ENCODE measurements at regions not wholly inside any gene's neighbourhood (a gene's known extent, or its start where the extent isn't known, plus 50 kb on each side); places are given as distances from the start of the nearest gene placed in this dataset.

DNA sequence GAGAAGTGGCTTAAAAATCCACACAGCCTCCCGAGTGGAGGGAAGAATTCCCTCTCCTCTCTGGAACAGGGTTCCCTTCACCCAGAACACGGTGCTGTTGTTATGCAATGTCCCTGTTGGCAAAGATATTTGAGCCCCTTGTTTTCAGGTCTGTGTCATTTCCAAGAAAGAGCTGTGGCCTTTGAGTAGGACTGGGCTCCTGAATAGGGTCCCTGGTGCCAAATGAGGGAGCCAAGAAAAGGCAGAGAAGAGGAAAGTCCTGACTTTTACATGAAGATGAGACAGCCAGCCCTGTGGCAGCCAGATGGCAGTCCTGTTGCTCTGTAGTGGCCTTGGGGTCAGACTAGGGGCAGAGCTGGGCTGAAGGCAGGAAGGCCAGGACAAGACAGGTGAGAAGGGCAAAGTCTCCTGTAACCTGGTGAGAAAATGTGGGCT is 51.2 kb upstream of the ELF5 start:
- TF ChIP-seq POLR2A (IDR thresholded peaks at IDR 0.05; ENCODE audit: extremely low read depth, insufficient read length) (no peak), CTCF (IDR thresholded peaks at IDR 0.05; ENCODE audit: low read depth, low read length) (no peak)
- TF ChIP-seq, protein P1, sequence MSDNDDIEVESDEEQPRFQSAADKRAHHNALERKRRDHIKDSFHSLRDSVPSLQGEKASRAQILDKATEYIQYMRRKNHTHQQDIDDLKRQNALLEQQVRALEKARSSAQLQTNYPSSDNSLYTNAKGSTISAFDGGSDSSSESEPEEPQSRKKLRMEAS (IDR thresholded peaks at IDR 0.05; ENCODE audit: low read depth, low read length): no peak
